Heart right ventricle (tissue), 16 donors: ENCODE measurements at regions not wholly inside any gene's neighbourhood (a gene's known extent, or its start where the extent isn't known, plus 50 kb on each side); places are given as distances from the start of the nearest gene placed in this dataset.

Source experiments
- ATAC-seq, 8 donors: fragments of 200-7000 bp; cut with Tn5 transposase; one replicate each; pipeline ENCODE4 v1.9.1; 2020; ENCODE audit warnings: mild to moderate bottlenecking in 8 of 8, moderate library complexity in 8 of 8, moderate number of reproducible peaks in 1 of 8
- DNase-seq, 2 donors: peaks; one replicate each; pipeline ENCODE4 v3.0.0-alpha.2; 2020
- H3K27ac ChIP-seq, 10 donors: fragments of 200-600 bp; sonication (generic) in 2 of 10; one replicate each; pipeline versions ENCODE4 v1.5.0 to v1.8.0; 2020 to 2022; ENCODE audit warnings: mild to moderate bottlenecking in 3 of 10
- H3K27me3 ChIP-seq, 7 donors: fragments of 200-600 bp; one replicate each; pipeline ENCODE4 v1.8.0; 2021 to 2022; ENCODE audit warnings: mild to moderate bottlenecking in 2 of 7
- H3K36me3 ChIP-seq, 9 donors: fragments of 200-600 bp; sonication (generic) in 1 of 9; one replicate each; pipeline versions ENCODE4 v1.5.0 to v1.8.0; 2020 to 2022; ENCODE audit warnings: mild to moderate bottlenecking in 2 of 9
- H3K4me1 ChIP-seq, 9 donors: fragments of 200-600 bp; sonication (generic) in 1 of 9; one replicate each; pipeline versions ENCODE4 v1.5.0 to v1.8.0; 2020 to 2022; ENCODE audit warnings: mild to moderate bottlenecking in 4 of 9
- H3K4me3 ChIP-seq, 10 donors: fragments of 200-600 bp; sonication (generic) in 2 of 10; one replicate each; pipeline versions ENCODE4 v1.5.0 to v1.8.0; 2020 to 2022; ENCODE audit warnings: mild to moderate bottlenecking in 7 of 10, moderate library complexity in 2 of 10
- H3K9me3 ChIP-seq, 11 donors: fragments of 200-600 bp in 10 of 11; sonication (generic) in 2 of 11; one replicate each; pipeline versions ENCODE4 v1.5.0 to v1.8.0; 2013 to 2022; ENCODE audit warnings: mild to moderate bottlenecking in 2 of 11, control low read depth in 1 of 11, moderate library complexity in 1 of 11
- WGBS, 2 donors: extraction: QIAGEN DNeasy Blood & Tissue Kit; methylation state at CpG; one replicate each; pipeline ENCODE4 v1.1.7; 2013; ENCODE audit warnings: inconsistent platforms in 1 of 2; 5-methylcytosine and 5-hydroxymethylcytosine counted together
- intact Hi-C, 10 donors: fragments of 100-400 bp; cut with DNase I; formaldehyde crosslinking; loops; one replicate each; pipeline versions ENCODE4 v1.11.1 to v1.14.2; 2022
- TF ChIP-seq, protein P1 (sequence below), 9 donors: fragments of 200-600 bp; sonication (generic) in 2 of 9; IDR thresholded peaks; one replicate each; pipeline versions ENCODE4 v1.5.0 to v1.8.0; 2021 to 2022; ENCODE audit warnings: antibody characterized with exemption in 9 of 9, mild to moderate bottlenecking in 5 of 9, moderate library complexity in 1 of 9
- donor health status: Arrhythmogenic right ventricular cardiomyopathy.
- donor health status: ischemic (EF 13 %, LVEDD 7.1; RV severe dilation, severe dysfunction).
- donor health status: healthy with polysubstance abuse.
- donor health status: DM: no; HTN: yes; CAD: no.
- donor health status: DM: no; HTN: no; CAD: no.
- donor health status: ischemic (EF 25% LVEDD 6.9; RV normal size, moderate dysfunction).
- donor health status: ischemic (EF 25% LVEDD 5.7; RV mildly dilated, moderate dysfunction).
- donor health status: healthy.
- donor health status: DM: yes; HTN: yes; CAD: no.
- donor health status: Ischemic cardiomyopathy.
- donor health status: ischemic (EF 35%, LVEDD 5.7; RV mildly dilated, moderate dysfunction).
- donor health status: nonischemic (EF 11% LVEDD 7.7; RV severe dilation, severe dysfunction).
- donor health status: DM: yes; HTN: yes; CAD: no.
- donor health status: PGD.
- donor health status: ischemic (EF 29% LVEDD 5.4; RV normal size, mild dysfunction).
- donor health status: nonischemic (EF 23%, LVEDD 6.1; RV moderate dilation, normal function).

- DNase-seq = no peak
- Histone ChIP-seq H3K4me1 (peaks cover 0 to 9% (median 0%) of the 10 kb centered on the region in 9 donors), H3K27ac (no peak overlapping the region), H3K36me3 (no peaks in the 10 kb centered on the region), H3K27me3 (no peaks in the 10 kb centered on the region), H3K4me3 (no peak overlapping the region), H3K9me3 (peaks cover 0 to 10% (median 0%) of the 10 kb centered on the region in 11 donors)
- intact Hi-C loops = no loop called here
- 52 to 55% methylated on average over 14 of the region's 14 CpGs for WGBS, 2 donors
- peak in 3 of 8 donors; percentile 19 to 35 (median 21) for ATAC-seq
- TF ChIP-seq, protein P1, sequence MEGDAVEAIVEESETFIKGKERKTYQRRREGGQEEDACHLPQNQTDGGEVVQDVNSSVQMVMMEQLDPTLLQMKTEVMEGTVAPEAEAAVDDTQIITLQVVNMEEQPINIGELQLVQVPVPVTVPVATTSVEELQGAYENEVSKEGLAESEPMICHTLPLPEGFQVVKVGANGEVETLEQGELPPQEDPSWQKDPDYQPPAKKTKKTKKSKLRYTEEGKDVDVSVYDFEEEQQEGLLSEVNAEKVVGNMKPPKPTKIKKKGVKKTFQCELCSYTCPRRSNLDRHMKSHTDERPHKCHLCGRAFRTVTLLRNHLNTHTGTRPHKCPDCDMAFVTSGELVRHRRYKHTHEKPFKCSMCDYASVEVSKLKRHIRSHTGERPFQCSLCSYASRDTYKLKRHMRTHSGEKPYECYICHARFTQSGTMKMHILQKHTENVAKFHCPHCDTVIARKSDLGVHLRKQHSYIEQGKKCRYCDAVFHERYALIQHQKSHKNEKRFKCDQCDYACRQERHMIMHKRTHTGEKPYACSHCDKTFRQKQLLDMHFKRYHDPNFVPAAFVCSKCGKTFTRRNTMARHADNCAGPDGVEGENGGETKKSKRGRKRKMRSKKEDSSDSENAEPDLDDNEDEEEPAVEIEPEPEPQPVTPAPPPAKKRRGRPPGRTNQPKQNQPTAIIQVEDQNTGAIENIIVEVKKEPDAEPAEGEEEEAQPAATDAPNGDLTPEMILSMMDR (IDR thresholded peaks at IDR 0.05) = no peak
Observed at GRCh38 chr9:16069671-16070454, 517.0 kb downstream of the CCDC171 start.

- DNase-seq (no peak), ATAC-seq (peak in 2 of 8 donors; percentile 22 to 28)
- Histone ChIP-seq H3K27me3 (no peaks in the 10 kb centered on the region), H3K9me3 (peaks cover 0 to 10% (median 0%) of the 10 kb centered on the region in 11 donors), H3K4me1 (peaks cover 0 to 16% (median 0%) of the 10 kb centered on the region in 9 donors), H3K4me3 (no peak overlapping the region), H3K36me3 (no peaks in the 10 kb centered on the region), H3K27ac (no peak overlapping the region)
- TF ChIP-seq, protein P1 (IDR thresholded peaks at IDR 0.05) = no peak
- WGBS, 2 donors = 77 to 84% methylated on average over 8 of the region's 8 CpGs
- intact Hi-C loops = no loop called here
Observed at GRCh38 chr9:16070455-16071145, 517.8 kb downstream of the CCDC171 start.

DNA sequence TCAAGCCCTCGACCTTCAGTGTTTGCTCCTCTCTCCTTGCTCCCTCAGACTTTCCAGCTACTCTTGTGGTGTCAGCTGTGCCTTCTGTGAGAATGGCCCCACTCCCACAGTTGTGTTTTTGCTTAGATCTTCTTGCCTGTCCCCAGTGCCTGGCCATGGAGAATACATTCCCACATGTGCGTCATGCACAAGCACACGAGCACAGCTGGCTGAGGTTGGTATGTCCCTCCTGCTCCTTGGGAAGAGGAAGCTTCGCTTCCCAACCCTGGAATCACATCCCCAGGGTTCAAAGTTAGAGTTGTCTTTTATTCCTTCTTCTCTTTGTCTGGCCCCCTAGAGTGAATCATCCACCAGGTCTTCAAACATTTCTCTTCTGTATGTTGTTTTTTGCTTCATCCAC lies 518.6 kb downstream of the CCDC171 start:
- H3K4me3 ChIP-seq = no peak overlapping the region
- H3K27ac ChIP-seq = no peak overlapping the region
- DNase-seq (no peak), ATAC-seq (peak in 1 of 8 donors; percentile 41)
- peaks cover 0 to 10% (median 0%) of the 10 kb centered on the region in 11 donors for H3K9me3 ChIP-seq
- H3K4me1 ChIP-seq = peaks cover 0 to 16% (median 0%) of the 10 kb centered on the region in 9 donors
- TF ChIP-seq, protein P1 (IDR thresholded peaks at IDR 0.05) = no peak
- WGBS, 2 donors = 86 to 87% methylated on average over 4 of the region's 4 CpGs
- no peaks in the 10 kb centered on the region for H3K36me3 ChIP-seq
- intact Hi-C loops = no loop called here
- no peaks in the 10 kb centered on the region for H3K27me3 ChIP-seq

DNA sequence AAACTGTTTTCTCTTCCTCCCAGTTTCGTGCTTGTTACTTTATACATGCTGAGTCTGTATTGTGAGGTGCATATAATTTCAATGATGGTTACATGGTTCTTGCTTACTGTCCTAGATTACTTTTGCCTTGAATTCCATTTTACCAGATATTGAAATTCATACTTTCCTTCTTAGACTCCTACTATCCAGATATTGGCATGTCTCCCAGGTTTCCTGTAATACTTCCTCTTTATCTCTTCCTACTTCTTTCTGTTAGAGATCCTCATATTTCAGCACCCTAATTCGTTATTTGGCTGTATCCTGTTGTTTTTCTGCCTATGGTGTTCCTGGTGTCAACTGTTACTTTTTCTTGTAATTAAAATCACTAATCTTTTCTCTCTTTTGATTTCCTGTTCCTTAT lies 522.1 kb downstream of the CCDC171 start:
- Histone ChIP-seq H3K4me3 (no peak overlapping the region), H3K27me3 (no peaks in the 10 kb centered on the region), H3K4me1 (peaks cover 0 to 11% (median 0%) of the 10 kb centered on the region in 9 donors), H3K9me3 (peaks cover 0 to 10% (median 0%) of the 10 kb centered on the region in 11 donors), H3K27ac (no peak overlapping the region), H3K36me3 (no peaks in the 10 kb centered on the region)
- WGBS, 2 donors = 30 to 43% methylated on average over 2 of the region's 2 CpGs
- DNase-seq = no peak
- peak in 3 of 8 donors; percentile 29 to 43 (median 42) for ATAC-seq
- intact Hi-C loops = no loop called here
- TF ChIP-seq, protein P1 (IDR thresholded peaks at IDR 0.05) = no peak
